CD4-positive, alpha-beta T cell (primary cell): ENCODE measurements at regions not wholly inside any gene's neighbourhood (a gene's known extent, or its start where the extent isn't known, plus 50 kb on each side); places are given as distances from the start of the nearest gene placed in this dataset.
A peak's percentile ranks its signal among the peaks of the same experiment; 100 is the strongest.

ENCODE experiments used
- ATAC-seq: fragments of 200-7000 bp; cut with Tn5 transposase; one replicate; pipeline ENCODE4 v1.10.0; 2022; ENCODE audit warnings: mild to moderate bottlenecking; ENCODE audit not compliant: poor library complexity
- CTCF ChIA-PET: fragments of 350-600 bp; sonication (Branson Sonifier 250); formaldehyde crosslinking; loops from one replicate; lab custom pipeline; 2021; ENCODE audit warnings: antibody characterized with exemption, inconsistent platforms; lab: Charles Lee
- POLR2A ChIA-PET: fragments of 350-600 bp; sonication (Branson Sonifier 250); formaldehyde crosslinking; loops from one replicate; lab custom pipeline; 2021; ENCODE audit warnings: antibody characterized with exemption, inconsistent platforms; lab: Charles Lee
- DNase-seq, 14 experiments: peaks; one replicate each; pipeline ENCODE4 v3.0.0-alpha.2; 2013 to 2020; ENCODE audit warnings: mixed read lengths in 2 of 14
- H3K27ac ChIP-seq, 2 donors: one replicate each; pipeline versions ENCODE4 v1.5.1 to v1.7.0; 2013; ENCODE audit warnings: low read length in 2 of 2, low read depth in 1 of 2, mild to moderate bottlenecking in 1 of 2
- H3K27me3 ChIP-seq, 2 experiments: 1 replicate in 1 of 2; 2 replicates in 1 of 2; pipeline versions ENCODE4 v1.6.1 to v1.7.0; 2013; ENCODE audit warnings: low read length in 2 of 2, control low read depth in 1 of 2, mild to moderate bottlenecking in 1 of 2, moderate library complexity in 1 of 2; ENCODE audit not compliant: insufficient read depth in 2 of 2, control insufficient read depth in 1 of 2
- H3K36me3 ChIP-seq: one replicate; pipeline ENCODE4 v1.6.1; 2013; ENCODE audit warnings: low read length, control low read depth; ENCODE audit not compliant: insufficient read depth
- H3K4me1 ChIP-seq: one replicate; pipeline ENCODE4 v1.6.1; 2013; ENCODE audit warnings: low read length, control low read depth; ENCODE audit not compliant: insufficient read depth
- H3K4me3 ChIP-seq: one replicate; pipeline ENCODE4 v1.5.1; 2013; ENCODE audit warnings: mild to moderate bottlenecking, low read length, moderate library complexity
- H3K9me3 ChIP-seq, 2 experiments: 1 replicate in 1 of 2; 2 replicates in 1 of 2; pipeline versions ENCODE4 v1.6.1 to v1.7.0; 2013; ENCODE audit warnings: low read length in 2 of 2, mild to moderate bottlenecking in 2 of 2, control low read depth in 1 of 2, moderate library complexity in 1 of 2; ENCODE audit not compliant: control insufficient read depth in 1 of 2, insufficient read depth in 1 of 2
- H3K27ac Mint-ChIP-seq: one replicate; pipeline ENCODE4 v1.8.0; 2020; ENCODE audit warnings: mixed read lengths
- H3K27me3 Mint-ChIP-seq: one replicate; pipeline ENCODE4 v1.8.0; 2021; ENCODE audit warnings: mixed read lengths
- H3K36me3 Mint-ChIP-seq: one replicate; pipeline ENCODE4 v1.8.0; 2021; ENCODE audit warnings: low read depth, mixed read lengths
- H3K4me1 Mint-ChIP-seq: one replicate; pipeline ENCODE4 v1.8.0; 2021; ENCODE audit warnings: low read depth, mixed read lengths
- H3K4me3 Mint-ChIP-seq: one replicate; pipeline ENCODE4 v1.8.0; 2020; ENCODE audit warnings: mild to moderate bottlenecking, mixed read lengths
- H3K9me3 Mint-ChIP-seq: one replicate; pipeline ENCODE4 v1.8.0; 2020; ENCODE audit warnings: mixed read lengths
- intact Hi-C, 2 experiments: fragments of 100-400 bp; cut with DNase I in 1 of 2; cut with micrococcal nuclease in 1 of 2; formaldehyde crosslinking; loops; one replicate each; pipeline versions ENCODE4 v1.15.1 to v1.9.0; 2023 to 2025; cut with DNase I, micrococcal nuclease
- TF ChIP-seq, protein P1 (sequence below): fragments of 200-600 bp; IDR thresholded peaks from one replicate; pipeline ENCODE4 v1.8.0; 2022; ENCODE audit warnings: antibody characterized with exemption, mild to moderate bottlenecking

DNA sequence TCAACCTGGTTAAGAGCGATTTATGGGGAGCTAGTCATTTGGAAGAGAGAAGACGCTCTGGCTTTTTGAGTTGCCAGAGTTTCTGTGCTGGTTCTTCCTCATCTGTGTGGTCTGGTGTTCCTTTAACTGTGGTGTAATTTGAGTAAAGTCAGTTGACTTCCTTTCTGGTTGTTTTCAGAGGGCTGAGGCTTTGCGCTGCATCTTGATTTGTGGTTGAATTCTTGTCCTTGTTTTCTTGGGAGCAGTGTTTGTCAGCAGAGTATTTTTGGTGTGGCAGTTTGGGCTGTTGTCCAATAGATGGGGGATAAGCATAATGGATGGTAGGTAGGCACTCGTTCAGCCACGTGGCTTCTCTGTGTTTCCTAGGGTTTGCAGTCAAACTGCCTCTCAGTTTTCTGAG is 2143.2 kb upstream of the TENM3 start:
- Mint-ChIP-seq H3K36me3 (no peaks in the 10 kb centered on the region), H3K4me3 (no peak overlapping the region), H3K27ac (no peak overlapping the region), H3K9me3 (peaks cover 8% of the 10 kb centered on the region), H3K4me1 (no peaks in the 10 kb centered on the region), H3K27me3 (no peaks in the 10 kb centered on the region)
- Histone ChIP-seq H3K4me3 (no peak overlapping the region), H3K9me3 (peaks cover 0 to 18% of the 10 kb centered on the region in 2 experiments), H3K27ac (no peak overlapping the region), H3K36me3 (no peaks in the 10 kb centered on the region), H3K27me3 (no peaks in the 10 kb centered on the region), H3K4me1 (no peaks in the 10 kb centered on the region)
- ChIA-PET CTCF (no interaction called here), POLR2A (no interaction called here)
- intact Hi-C loops, result no loop called here
- ATAC-seq (no peak), DNase-seq (no peak)
- TF ChIP-seq, protein P1, sequence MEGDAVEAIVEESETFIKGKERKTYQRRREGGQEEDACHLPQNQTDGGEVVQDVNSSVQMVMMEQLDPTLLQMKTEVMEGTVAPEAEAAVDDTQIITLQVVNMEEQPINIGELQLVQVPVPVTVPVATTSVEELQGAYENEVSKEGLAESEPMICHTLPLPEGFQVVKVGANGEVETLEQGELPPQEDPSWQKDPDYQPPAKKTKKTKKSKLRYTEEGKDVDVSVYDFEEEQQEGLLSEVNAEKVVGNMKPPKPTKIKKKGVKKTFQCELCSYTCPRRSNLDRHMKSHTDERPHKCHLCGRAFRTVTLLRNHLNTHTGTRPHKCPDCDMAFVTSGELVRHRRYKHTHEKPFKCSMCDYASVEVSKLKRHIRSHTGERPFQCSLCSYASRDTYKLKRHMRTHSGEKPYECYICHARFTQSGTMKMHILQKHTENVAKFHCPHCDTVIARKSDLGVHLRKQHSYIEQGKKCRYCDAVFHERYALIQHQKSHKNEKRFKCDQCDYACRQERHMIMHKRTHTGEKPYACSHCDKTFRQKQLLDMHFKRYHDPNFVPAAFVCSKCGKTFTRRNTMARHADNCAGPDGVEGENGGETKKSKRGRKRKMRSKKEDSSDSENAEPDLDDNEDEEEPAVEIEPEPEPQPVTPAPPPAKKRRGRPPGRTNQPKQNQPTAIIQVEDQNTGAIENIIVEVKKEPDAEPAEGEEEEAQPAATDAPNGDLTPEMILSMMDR, result no peak

DNA sequence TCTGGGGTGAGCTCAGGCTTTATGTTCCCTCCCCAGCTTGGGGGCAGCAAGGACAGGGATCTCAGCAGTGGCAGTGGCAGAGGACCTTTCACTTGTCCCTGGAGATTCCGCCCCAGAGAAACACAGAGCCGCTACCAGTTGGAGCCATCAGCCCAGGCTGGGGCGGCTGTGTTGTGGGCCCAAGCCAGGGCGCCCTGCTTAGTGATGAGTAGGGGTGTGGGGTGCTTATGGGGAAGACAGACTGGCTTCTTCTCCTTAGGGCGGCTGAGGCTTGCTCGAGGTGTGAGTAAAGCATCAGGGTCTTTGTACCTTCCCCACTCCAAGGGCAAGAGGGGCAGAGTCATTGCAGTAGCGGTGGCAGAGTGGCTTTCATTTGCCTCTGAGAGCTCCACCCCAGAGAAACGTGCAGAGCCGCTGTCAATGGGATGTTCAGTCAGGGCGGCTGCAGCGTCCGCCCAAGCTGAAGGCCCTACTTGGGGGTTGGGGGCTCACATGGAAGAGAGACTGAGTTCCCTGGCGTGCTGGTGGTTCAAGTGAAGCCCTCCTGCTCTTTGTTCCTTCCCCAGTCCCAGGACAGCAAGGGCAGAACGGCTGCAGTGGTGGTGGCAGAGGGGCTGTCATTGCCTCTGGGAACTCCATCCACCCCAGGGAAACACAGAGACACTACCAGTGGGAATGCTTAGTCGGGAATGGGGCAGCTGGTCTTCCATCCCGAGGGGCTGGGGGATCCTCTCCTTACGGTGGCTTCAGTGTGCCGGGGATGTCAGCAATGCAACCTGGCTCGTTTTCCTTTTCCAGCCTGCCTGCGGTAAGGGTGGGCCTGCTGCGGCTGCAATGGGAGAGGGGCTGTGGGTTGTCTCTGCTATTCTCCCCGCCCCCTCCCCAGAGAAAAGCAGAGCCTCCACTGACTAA is 2142.5 kb upstream of the TENM3 start:
- TF ChIP-seq, protein P1, result no peak
- intact Hi-C loops, result no loop called here
- no peak overlapping the region for H3K27ac Mint-ChIP-seq
- H3K27me3 Mint-ChIP-seq, result no peaks in the 10 kb centered on the region
- no peak overlapping the region for H3K4me3 Mint-ChIP-seq
- CTCF ChIA-PET, result no interaction called here
- no peak overlapping the region for H3K4me3 ChIP-seq
- DNase-seq (no peak), ATAC-seq (no peak)
- POLR2A ChIA-PET, result no interaction called here
- H3K9me3 ChIP-seq, result peaks cover 0 to 18% of the 10 kb centered on the region in 2 experiments
- H3K36me3 Mint-ChIP-seq, result no peaks in the 10 kb centered on the region
- no peaks in the 10 kb centered on the region for H3K4me1 Mint-ChIP-seq
- H3K4me1 ChIP-seq, result no peaks in the 10 kb centered on the region
- no peaks in the 10 kb centered on the region for H3K36me3 ChIP-seq
- H3K27me3 ChIP-seq, result no peaks in the 10 kb centered on the region
- H3K27ac ChIP-seq, result no peak overlapping the region
- H3K9me3 Mint-ChIP-seq, result peaks cover 5% of the 10 kb centered on the region

DNA sequence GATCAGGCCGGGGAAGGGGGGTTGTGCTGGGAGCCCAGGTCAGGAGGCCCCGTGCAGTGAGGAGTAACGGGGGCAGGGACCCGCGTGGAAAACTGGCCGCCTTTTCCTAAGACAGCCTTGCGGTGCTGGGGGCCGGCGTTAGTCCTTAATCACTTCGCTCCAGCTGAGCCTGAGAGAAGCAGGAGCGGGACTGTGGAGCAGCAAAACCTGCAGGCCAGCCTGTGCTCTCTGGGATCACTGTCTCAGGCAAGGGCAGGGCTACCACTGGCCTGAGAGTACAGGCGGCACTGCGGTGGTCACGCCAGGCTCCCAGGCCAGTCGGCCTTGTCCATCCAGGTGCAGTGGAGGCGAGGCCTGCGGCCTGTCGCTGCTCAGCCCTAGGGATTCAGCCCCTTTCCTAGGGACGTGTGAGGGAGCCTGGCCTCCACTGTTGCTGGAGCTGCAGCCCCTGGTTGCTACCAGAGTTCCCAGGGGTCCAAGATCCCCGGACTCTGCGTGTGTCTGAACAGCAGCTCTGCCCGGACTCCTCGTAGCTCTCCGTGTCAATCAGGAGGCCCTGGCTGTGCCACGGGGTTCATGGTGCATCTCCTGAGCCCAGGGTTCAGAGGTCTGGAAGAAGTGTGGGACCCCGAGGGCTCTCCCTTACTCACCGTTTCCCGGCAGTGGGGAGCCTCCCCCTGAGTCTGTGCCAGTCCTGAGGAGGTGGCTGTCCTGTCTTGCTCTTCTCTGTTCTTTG is 2141.7 kb upstream of the TENM3 start:
- ATAC-seq (no peak), DNase-seq (peak in 1 of 14 experiments; percentile 5)
- no peaks in the 10 kb centered on the region for H3K4me1 ChIP-seq
- ChIA-PET POLR2A (no interaction called here), CTCF (no interaction called here)
- no peak overlapping the region for H3K27ac Mint-ChIP-seq
- H3K27me3 ChIP-seq, result no peaks in the 10 kb centered on the region
- TF ChIP-seq, protein P1, result no peak
- no peaks in the 10 kb centered on the region for H3K4me1 Mint-ChIP-seq
- H3K27ac ChIP-seq, result no peak overlapping the region
- no peak overlapping the region for H3K4me3 ChIP-seq
- no peaks in the 10 kb centered on the region for H3K36me3 ChIP-seq
- peaks cover 5% of the 10 kb centered on the region for H3K9me3 Mint-ChIP-seq
- H3K36me3 Mint-ChIP-seq, result no peaks in the 10 kb centered on the region
- H3K9me3 ChIP-seq, result peaks cover 0 to 18% of the 10 kb centered on the region in 2 experiments
- intact Hi-C loops, result no loop called here
- H3K27me3 Mint-ChIP-seq, result no peaks in the 10 kb centered on the region
- H3K4me3 Mint-ChIP-seq, result no peak overlapping the region
